ENCODE measurements at regions not wholly inside any gene's neighbourhood (a gene's known extent, or its start where the extent isn't known, plus 50 kb on each side); places are given as distances from the start of the nearest gene placed in this dataset.
"Not testable (repeated sequence)": the region's sequence is repeated elsewhere in the genome, so short reads cannot be mapped to it uniquely, and the experiment has no call there.

DNA sequence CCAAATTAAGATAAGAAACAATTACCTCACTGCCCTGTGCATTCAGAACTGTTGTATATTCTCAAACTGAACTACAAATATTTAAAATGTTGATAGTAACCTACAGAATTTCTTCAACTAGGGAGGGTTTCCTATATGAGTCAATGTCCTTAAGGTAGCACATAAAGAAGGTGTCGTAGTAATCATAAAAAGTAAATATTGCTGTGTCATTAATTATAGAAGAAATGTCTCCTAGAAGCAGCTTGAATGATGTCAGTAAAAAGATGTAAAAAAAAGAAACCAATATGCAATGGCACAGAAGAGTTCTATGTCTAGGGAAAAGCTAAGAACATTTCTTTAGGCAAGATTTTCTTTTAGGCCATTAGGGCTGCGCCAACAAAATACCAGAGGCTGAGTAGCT, 559.6 kb upstream of the EPHA5 start:
- no peak for DNase-seq

DNA sequence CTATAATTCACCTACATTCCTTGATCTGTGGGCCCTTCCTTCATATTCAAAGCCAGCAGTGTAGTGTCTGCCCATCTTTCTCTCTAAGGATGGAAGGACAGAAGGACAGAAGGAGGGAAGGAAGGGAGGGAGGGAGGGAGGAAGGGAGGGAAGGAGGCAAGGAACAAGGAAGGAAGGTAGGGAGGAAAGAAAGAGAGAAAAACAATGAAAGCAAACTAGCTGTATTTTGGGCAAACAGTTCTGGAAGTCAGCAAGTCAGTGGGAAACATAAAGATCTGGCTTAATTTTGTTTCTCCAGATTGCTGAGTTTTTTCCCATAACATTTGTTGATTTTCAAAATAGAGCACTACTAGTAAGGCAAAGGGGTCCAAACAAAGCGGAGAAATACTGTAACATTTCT, 555.2 kb upstream of the EPHA5 start:
- no peak for DNase-seq

GRCh38 chr4:66223068-66223703, 552.9 kb upstream of the EPHA5 start:
- DNase-seq, result no peak

DNA sequence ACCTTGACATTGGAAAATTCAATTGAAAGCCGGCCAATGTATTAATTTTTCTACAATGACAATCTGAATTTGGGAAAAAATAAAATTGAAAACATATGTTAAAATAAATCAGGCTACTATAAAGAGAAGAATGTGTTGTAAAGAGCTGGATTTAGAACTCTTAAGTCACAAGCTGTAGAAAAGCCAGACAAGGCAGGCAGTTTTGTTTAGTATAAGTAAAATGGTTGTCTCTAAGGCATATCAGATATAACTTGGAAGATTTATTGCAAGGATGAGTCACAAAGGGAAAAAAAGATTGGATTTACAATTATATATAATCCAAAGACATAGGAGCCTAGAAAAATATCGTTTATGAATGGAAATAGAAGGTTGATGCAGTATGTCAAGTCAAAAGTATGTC, 549.1 kb upstream of the EPHA5 start:
- DNase-seq, result no peak

- no peak for DNase-seq
These were observed 546.0 kb upstream of the EPHA5 start for GRCh38 chr4:66216252-66216651.

DNA sequence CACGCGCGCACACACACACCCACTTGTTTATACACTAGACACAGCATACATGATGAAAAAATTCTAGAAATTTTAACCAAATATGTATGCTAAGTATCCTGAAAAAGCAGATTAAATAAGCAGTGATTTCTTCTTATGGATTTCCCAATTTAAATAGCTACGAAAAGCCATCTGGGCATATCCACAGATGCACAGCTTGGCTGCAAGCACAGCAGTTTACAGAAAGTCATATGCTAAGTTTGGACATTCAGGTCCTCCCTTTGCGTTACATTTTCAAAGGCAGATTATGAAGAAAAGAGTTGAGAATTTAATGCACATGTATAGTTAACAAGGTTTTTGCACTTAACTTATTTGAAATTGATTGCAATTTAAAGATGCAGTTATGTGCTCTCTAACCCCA, 542.2 kb upstream of the EPHA5 start:
- DNase-seq, result no peak

GRCh38 chr4:66204534-66205247, 534.4 kb upstream of the EPHA5 start:
- no peak for DNase-seq

- no peak for DNase-seq
These were observed 532.6 kb upstream of the EPHA5 start for GRCh38 chr4:66202870-66203269.

DNA sequence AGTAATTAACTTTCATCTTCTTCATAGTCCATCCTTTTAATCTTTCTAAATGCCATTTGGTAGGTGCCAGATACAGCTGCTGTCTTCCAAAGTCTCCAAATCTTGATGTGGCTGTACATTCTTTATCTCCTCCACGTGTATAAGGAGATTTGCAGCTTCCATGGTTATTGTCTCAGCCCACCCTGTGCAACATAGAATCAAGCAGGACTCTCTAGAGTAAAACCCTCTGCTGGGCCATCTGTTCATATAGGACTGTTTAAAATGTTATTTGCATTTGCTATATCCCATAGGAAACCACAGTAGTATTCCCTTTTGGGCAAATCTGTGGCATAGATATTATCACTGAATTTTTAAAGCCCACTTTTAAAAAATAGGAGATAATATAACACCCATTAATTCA, 527.2 kb upstream of the EPHA5 start:
- no peak for DNase-seq

GRCh38 chr4:66193487-66193886, 523.2 kb upstream of the EPHA5 start:
- no peak for DNase-seq

GRCh38 chr4:66187175-66187720, 517.0 kb upstream of the EPHA5 start:
- no peak for DNase-seq

DNA sequence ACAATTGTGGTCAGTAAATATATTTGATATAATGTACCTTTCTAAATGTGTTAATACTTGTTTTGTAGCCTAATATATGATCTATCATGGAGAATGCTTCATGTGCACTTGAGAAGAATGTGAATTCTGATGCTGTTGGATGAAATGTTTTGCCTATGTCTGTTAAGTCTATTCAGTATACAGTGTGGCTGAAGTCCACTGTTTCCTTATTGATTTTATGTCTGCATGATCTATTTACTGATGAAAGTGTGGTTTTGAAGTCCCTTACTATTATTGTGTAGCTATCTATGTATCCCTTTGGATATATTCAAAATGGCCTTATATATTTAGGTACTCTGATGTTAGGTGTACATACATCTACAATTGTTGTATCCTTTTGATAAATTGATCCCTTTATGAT, 515.8 kb upstream of the EPHA5 start:
- no peak for DNase-seq

DNA sequence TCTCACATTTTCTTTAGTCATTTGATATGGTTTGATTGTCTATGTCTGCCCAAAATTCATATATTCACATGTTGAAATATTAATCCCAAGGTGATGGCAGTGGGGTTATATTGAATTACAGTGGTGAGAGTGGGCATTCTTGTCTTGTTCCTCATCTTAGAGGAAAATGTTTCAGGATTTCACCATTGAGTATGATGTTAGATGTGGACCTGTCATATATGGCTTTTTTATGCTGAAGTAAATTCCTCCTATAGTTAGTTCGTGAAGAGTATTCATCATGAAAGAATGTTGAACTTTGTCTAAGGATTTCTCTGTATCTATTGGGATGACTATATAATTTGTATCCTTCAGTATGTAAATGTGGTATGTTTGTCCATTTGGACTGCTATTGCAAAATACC, 512.3 kb upstream of the EPHA5 start:
- DNase-seq, result no peak

- DNase-seq, result no peak
These were observed 508.6 kb upstream of the EPHA5 start for GRCh38 chr4:66178906-66179305.

DNA sequence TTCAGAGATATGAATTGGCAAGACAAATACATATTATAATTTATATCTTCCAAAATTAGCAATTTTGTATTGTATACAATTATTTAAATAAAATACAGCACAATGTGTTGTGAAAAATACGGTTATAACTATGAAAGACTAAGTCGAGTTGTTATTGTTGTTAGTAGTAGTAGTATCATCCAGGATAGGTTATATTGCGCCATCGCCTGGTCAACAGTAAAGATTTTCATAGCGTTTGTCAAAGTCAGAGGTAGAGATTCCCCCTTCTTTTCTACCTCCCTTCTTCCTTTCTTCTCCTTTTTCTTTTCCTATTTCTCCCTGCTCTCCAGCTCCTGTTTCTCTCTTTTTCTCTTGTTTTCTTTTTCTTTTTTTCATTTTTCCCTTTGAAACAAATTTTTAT, 499.1 kb upstream of the EPHA5 start:
- no peak for DNase-seq

- no peak for DNase-seq
These were observed 494.6 kb upstream of the EPHA5 start for GRCh38 chr4:66164869-66165268.

- DNase-seq, result no peak
These were observed 490.3 kb upstream of the EPHA5 start for GRCh38 chr4:66160606-66161005.

DNA sequence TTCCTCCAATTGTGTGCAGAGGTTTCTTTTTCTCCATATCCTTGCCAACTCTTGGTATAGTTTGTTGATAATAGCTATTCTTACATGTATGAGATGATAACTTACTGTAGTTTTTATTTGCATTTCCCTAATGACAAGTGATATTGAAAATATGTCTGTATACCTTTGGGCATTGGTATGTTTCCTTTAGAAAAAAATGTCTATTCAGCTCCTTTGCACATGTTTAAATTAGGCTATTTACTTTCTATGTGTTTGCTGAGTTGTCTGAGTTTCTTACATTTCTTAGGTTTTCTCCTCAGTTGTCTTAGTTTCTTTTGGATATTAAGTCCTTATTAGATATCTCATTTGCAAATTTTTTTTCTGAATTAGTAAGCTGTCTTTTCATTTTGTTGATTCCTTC, 487.3 kb upstream of the EPHA5 start:
- DNase-seq, result no peak

- DNase-seq, result no peak
These were observed 459.8 kb upstream of the EPHA5 start for GRCh38 chr4:66130042-66130441.

GRCh38 chr4:66123831-66124413, 453.6 kb upstream of the EPHA5 start:
- DNase-seq, result no peak

GRCh38 chr4:66123190-66123589, 452.9 kb upstream of the EPHA5 start:
- DNase-seq, result no peak

DNA sequence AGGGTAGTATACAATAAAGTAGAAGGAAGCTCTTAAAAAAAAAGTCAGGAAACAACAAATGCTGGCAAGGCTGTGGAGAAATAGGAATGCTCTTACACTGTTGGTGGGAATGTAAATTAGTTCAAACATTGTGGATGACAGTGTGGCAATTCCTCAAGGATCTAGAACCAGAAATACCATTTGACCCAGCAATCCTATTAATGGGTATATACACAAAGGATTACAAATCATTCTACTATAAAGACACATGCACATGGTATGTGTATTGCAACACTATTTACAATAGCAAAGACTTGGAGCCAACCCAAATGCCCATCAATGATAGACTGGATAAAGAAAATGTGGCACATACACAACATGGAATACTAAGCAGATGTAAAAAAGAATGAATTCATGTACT, 444.9 kb upstream of the EPHA5 start:
- DNase-seq, result not testable (repeated sequence)

GRCh38 chr4:66108898-66109297, 438.6 kb upstream of the EPHA5 start:
- DNase-seq, result no peak

GRCh38 chr4:66097218-66097617, 426.9 kb upstream of the EPHA5 start:
- no peak for DNase-seq
